GM18861 (cell line): ENCODE measurements at regions not wholly inside any gene's neighbourhood (a gene's known extent, or its start where the extent isn't known, plus 50 kb on each side); places are given as distances from the start of the nearest gene placed in this dataset.

Experiments used
- ATAC-seq: cut with Tn5 transposase; IDR thresholded peaks from one replicate; pipeline ENCODE4 v1.9.1; 2021; ENCODE audit not compliant: unreplicated experiment

GRCh38 chr9:85213650-85214607 lies 527.8 kb downstream of the AGTPBP1 start:
- no peak for ATAC-seq

- ATAC-seq, result no peak
These were observed 528.9 kb downstream of the AGTPBP1 start for GRCh38 chr9:85212887-85213286.

- no peak for ATAC-seq
These were observed 529.5 kb downstream of the AGTPBP1 start for GRCh38 chr9:85212209-85212608.

GRCh38 chr9:85208666-85209065 lies 533.1 kb downstream of the AGTPBP1 start:
- no peak for ATAC-seq

- no peak for ATAC-seq
These were observed 534.6 kb downstream of the NTRK2 start for GRCh38 chr9:85204176-85204575.

- no peak for ATAC-seq
These were observed 533.1 kb downstream of the NTRK2 start for GRCh38 chr9:85202596-85202995.

GRCh38 chr9:85200726-85201404 lies 531.3 kb downstream of the NTRK2 start:
- no peak for ATAC-seq

GRCh38 chr9:85199866-85200495 lies 530.5 kb downstream of the NTRK2 start:
- ATAC-seq, result no peak

GRCh38 chr9:85192750-85193149 lies 523.2 kb downstream of the NTRK2 start:
- ATAC-seq, result no peak

- no peak for ATAC-seq
These were observed 516.7 kb downstream of the NTRK2 start for GRCh38 chr9:85186218-85186585.

GRCh38 chr9:85185486-85186217 lies 516.1 kb downstream of the NTRK2 start:
- ATAC-seq, result no peak

GRCh38 chr9:85182383-85182782 lies 512.9 kb downstream of the NTRK2 start:
- ATAC-seq, result no peak

GRCh38 chr9:85178474-85178873 lies 508.9 kb downstream of the NTRK2 start:
- no peak for ATAC-seq

GRCh38 chr9:85173967-85174366 lies 504.4 kb downstream of the NTRK2 start:
- ATAC-seq, result no peak

GRCh38 chr9:85172001-85172978 lies 502.8 kb downstream of the NTRK2 start:
- no peak for ATAC-seq

- no peak for ATAC-seq
These were observed 501.6 kb downstream of the NTRK2 start for GRCh38 chr9:85171163-85171562.

- no peak for ATAC-seq
These were observed 498.9 kb downstream of the NTRK2 start for GRCh38 chr9:85168412-85168811.

GRCh38 chr9:85167146-85167545 lies 497.6 kb downstream of the NTRK2 start:
- ATAC-seq, result no peak

- no peak for ATAC-seq
These were observed 494.3 kb downstream of the NTRK2 start for GRCh38 chr9:85163825-85164224.

GRCh38 chr9:85163415-85163814 lies 493.9 kb downstream of the NTRK2 start:
- ATAC-seq, result no peak
